COLO829 (cell line): ENCODE measurements at regions not wholly inside any gene's neighbourhood (a gene's known extent, or its start where the extent isn't known, plus 50 kb on each side); places are given as distances from the start of the nearest gene placed in this dataset.

Experiments
- DNase-seq: peaks from one replicate; pipeline ENCODE4 v3.0.0; 2012; ENCODE audit warnings: low spot score

GRCh38 chr20:60244373-60245146 is 286.3 kb downstream of the CDH26 start:
- no peak for DNase-seq

DNA sequence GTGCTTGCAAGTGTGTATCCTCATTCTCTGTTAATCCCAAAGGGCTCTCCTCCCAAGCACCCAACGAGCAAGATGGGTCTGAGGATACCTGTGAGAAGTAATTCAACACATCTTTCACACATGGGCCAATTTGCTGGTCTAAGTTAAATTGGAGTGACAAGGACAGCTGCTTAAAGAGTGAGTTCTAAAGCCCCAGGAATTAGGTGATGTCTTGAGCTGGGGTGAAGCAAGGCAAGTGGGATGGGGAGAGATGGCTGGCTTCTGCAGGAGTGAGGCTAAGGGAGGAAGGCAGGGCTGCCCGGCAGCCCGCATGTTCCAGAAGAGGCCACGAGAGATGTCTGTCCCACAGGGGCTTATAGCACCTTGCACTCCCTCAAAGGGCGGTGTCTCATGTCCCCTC is 288.5 kb downstream of the CDH26 start:
- DNase-seq, result no peak

DNA sequence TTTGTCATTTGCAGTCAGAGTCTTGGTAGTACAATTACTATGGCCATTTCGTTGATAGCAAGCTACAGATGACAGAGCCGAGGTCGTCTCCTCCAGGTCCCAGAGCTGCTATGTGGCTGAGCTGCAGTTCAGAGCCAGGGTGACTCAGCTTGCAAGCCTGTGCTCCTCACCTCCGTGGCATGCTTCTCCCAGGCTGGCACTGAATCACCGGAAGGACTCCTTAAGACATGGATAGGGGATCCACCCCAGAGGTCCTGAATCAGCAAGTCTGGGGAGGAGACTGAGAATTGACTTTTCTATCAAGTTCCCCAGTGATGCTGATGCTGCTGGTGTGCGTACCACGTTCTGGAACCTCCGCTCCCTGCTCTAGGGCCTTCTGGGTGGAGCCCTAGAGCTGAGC is 291.2 kb downstream of the CDH26 start:
- no peak for DNase-seq

- no peak for DNase-seq
Observed at GRCh38 chr20:60250251-60250650, 292.0 kb downstream of the CDH26 start.

DNA sequence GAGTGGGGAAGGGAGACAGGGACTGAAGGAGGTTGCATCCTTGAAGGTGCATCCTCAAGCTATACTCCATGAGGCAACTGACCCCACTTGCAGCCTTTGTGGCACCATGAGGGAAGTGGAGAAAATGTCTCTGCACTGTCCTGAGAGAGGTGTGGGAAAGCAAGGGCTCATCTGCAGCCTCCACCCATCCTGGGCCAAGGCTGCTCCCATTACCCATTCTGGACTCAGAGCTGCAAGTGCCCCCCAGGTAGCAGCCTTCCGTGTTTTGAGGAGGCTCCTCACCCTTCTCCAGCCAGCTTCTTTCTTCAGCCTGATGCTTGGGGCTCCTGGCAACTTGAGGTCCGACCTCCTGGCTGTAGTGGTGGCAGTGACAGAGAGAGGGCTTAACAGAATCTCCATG is 294.6 kb downstream of the CDH26 start:
- DNase-seq, result no peak

- DNase-seq, result no peak
Observed at GRCh38 chr20:60253471-60253870, 295.2 kb downstream of the CDH26 start.

- peak; percentile 59 for DNase-seq
Observed at GRCh38 chr20:60254901-60255411, 296.7 kb downstream of the CDH26 start.

GRCh38 chr20:60255415-60255814 is 297.2 kb downstream of the CDH26 start:
- DNase-seq, result no peak

GRCh38 chr20:60255866-60256265 is 297.6 kb downstream of the CDH26 start:
- no peak for DNase-seq

GRCh38 chr20:60256811-60257210 is 298.6 kb downstream of the CDH26 start:
- DNase-seq, result no peak

GRCh38 chr20:60257671-60258070 is 299.4 kb downstream of the CDH26 start:
- DNase-seq, result no peak

DNA sequence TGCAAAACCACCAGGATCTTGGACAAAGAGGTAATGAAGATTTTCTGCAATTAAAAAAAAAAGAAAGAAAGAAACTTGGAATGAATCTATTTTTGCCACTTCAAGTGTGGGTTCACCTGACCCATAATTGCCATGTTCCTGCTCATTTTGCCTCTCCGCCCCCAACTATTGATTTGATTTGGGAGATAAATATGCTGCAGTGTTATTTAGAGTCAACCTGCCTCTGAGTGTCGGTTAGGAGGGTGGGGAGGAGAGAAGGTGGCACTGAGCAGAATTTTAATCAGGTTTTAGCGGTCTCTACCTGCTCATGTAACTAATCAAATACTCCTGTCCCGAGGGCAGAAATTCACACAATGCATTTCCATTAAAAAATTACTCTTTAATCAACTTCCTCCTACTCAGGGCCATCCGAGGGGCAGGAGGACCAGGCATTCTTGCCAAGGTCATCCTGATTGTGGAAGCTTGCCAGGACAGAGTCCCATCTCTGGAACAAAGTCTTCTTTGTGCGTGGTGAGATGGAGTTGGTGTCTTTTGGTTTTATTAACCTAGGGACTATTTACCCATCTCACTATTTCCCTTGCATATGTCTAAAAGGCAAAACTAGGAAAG is 300.1 kb downstream of the CDH26 start:
- DNase-seq, result peak; percentile 45

- no peak for DNase-seq
Observed at GRCh38 chr20:60261333-60261732, 303.1 kb downstream of the CDH26 start.

GRCh38 chr20:60262967-60263603 is 304.9 kb downstream of the CDH26 start:
- DNase-seq, result peak; percentile 63

GRCh38 chr20:60263725-60264709 is 305.8 kb downstream of the CDH26 start:
- DNase-seq, result no peak

DNA sequence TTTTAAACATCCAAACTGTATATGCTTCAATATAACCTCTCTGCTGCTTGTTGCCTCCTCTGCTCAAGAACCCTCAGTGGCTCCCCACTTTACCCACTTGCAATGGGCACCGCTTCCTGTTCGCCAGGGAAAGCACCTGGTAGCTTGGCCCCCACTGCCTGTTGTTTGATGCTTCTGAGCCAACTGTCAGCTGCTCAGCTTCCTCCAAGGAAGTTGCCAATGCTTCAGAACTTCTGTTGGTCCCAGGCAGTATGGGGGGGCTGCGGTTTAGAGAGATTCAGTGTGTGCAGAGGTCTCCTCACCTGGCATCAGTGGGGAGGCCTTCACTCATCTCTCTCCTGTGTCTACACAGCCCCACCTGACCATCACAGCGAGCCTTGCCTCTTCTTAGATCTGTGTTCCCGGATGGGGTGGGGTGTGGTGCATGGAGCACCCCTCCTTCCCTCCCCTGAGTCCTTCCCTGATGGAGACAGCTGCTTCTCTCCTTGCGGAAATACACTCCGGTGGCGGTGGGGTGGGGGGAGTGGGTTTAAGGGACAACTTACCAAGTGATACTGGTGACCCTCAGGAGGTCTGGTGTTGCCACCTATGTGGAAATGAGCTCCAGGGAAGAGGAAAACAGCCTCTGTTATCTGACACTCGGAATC is 308.1 kb downstream of the CDH26 start:
- DNase-seq, result no peak

DNA sequence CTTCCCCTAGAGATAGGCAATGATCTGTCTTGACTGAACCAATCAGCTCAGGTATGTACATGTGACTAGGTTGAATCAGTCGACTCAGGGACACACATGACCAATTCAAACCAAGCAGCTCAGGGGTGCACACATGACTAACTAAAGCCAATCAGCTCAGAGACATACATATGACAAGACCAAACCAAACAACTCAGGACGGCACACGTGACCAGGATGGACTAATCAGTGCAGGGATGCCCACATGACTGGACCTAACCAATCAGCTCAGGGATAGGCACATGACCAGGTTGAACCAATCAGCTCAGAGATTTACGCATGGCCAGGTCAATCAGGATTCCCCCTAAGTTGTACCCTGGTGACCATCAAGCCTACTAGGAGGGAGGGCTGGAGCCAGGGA is 310.3 kb downstream of the CDH26 start:
- no peak for DNase-seq

GRCh38 chr20:60269573-60270162 is 311.4 kb downstream of the CDH26 start:
- DNase-seq, result no peak

GRCh38 chr20:60270341-60270740 is 312.1 kb downstream of the CDH26 start:
- DNase-seq, result no peak

- no peak for DNase-seq
Observed at GRCh38 chr20:60271597-60271996, 313.4 kb downstream of the CDH26 start.

DNA sequence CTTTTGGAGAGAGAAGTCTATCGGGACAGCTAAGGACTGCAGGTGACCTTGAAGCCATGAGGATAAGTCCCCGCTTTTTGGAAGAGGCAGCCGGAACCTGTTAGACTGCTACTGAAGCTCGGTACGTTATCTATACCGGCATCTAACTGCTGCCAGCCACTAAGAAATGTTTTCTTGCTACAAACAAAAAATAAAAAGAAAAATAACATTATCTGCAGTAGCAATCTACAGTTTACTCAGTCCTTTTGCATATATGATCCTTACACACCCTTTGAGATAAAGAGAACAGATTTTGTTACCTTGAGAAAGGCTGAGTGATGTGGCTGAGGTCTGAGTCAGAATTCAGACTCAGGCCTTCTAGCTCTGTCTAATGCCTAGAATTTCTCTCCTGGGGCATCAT is 314.6 kb downstream of the CDH26 start:
- no peak for DNase-seq
